ENCODE measurements at regions not wholly inside any gene's neighbourhood (a gene's known extent, or its start where the extent isn't known, plus 50 kb on each side); places are given as distances from the start of the nearest gene placed in this dataset.

DNA sequence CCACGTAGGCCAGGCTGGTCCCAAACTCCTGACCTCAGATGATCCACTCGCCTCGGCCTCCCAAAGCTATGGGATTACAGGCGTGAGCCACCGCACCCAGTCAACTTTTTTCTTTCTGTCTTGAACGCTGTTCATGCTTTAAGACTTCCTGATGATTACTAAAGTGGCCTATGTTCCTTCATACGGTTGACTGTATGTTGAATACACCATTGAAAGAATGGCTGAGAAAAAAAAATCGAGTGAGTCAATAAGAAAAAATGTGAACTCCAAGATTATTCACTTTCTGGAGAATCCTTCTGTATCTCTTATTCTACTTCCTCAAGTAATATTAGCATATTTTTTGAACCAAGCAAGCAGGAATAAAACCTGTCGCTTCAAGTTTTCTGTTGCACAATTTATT, 955.0 kb downstream of the GATA3 start:
- Mint-ChIP-seq H3K9me3 (no peaks in the 10 kb centered on the region), H3K27me3 (ENCODE audit: low read depth, poor library complexity) (no peaks in the 10 kb centered on the region), H3K27ac (no peak overlapping the region), H3K36me3 (ENCODE audit: low read depth) (no peaks in the 10 kb centered on the region), H3K4me3 (no peak overlapping the region), H3K4me1 (no peaks in the 10 kb centered on the region)
- no peak for DNase-seq
- TF ChIP-seq, protein P1, sequence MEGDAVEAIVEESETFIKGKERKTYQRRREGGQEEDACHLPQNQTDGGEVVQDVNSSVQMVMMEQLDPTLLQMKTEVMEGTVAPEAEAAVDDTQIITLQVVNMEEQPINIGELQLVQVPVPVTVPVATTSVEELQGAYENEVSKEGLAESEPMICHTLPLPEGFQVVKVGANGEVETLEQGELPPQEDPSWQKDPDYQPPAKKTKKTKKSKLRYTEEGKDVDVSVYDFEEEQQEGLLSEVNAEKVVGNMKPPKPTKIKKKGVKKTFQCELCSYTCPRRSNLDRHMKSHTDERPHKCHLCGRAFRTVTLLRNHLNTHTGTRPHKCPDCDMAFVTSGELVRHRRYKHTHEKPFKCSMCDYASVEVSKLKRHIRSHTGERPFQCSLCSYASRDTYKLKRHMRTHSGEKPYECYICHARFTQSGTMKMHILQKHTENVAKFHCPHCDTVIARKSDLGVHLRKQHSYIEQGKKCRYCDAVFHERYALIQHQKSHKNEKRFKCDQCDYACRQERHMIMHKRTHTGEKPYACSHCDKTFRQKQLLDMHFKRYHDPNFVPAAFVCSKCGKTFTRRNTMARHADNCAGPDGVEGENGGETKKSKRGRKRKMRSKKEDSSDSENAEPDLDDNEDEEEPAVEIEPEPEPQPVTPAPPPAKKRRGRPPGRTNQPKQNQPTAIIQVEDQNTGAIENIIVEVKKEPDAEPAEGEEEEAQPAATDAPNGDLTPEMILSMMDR (IDR thresholded peaks at IDR 0.05) = no peak

DNA sequence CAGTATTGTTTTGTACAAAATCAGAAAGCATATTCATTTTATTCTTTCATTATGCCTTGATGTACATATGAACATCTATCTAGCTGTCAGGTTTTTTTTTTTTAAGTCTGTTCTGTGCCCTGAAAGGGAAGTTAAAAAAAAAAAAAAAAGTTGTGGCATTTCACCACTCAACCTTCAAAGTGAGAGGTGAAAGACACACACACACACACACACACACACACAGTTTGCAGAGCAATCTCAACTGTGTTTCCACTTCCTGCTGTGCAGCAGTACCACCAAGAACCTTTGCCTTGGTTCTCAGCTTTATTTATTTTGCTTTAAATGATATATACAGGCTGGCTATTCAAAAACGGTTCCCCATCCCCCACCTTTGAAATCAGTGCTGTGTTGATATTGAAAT, 955.6 kb downstream of the GATA3 start:
- Mint-ChIP-seq H3K9me3 (no peaks in the 10 kb centered on the region), H3K4me3 (no peak overlapping the region), H3K4me1 (no peaks in the 10 kb centered on the region), H3K27me3 (ENCODE audit: low read depth, poor library complexity) (no peaks in the 10 kb centered on the region), H3K36me3 (ENCODE audit: low read depth) (no peaks in the 10 kb centered on the region), H3K27ac (no peak overlapping the region)
- TF ChIP-seq, protein P1 (IDR thresholded peaks at IDR 0.05) = no peak
- no peak for DNase-seq

DNA sequence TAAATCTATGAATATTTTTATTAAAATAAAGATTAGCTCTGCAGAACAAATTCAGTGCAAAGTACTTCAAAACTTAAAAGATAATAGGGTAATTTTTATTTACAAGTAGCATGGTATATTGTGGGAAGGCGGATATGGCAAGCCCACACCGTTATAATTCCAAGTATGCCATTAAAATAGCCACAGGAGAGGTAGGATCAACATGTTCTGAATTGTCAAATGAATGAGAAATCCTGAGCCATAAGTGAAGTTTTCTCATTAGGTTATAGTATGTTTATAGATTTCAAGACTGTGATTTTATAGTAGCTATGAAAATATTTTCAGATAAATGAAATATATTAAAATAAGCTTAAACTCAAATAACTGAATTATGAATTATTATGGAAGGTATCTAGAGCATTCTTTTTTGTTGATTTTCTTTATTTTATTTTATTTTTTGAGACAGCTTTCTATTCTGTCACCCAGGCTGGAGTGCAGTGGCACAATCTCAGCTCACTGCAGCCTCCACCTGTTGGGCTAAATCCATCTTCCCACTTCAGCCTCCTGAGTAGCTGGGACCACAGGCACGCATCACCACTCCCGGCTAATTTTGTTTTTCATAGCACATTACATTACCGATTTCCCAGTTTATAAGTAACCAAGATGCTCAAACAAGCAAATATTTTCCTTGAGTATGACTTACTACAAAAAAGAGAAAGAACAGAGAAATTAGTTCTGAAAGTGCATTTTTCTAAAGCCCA, 956.6 kb downstream of the GATA3 start:
- Mint-ChIP-seq H3K9me3 (no peaks in the 10 kb centered on the region), H3K4me3 (no peak overlapping the region), H3K4me1 (no peaks in the 10 kb centered on the region), H3K36me3 (ENCODE audit: low read depth) (no peaks in the 10 kb centered on the region), H3K27ac (no peak overlapping the region), H3K27me3 (ENCODE audit: low read depth, poor library complexity) (no peaks in the 10 kb centered on the region)
- DNase-seq = no peak
- TF ChIP-seq, protein P1 (IDR thresholded peaks at IDR 0.05) = no peak

DNA sequence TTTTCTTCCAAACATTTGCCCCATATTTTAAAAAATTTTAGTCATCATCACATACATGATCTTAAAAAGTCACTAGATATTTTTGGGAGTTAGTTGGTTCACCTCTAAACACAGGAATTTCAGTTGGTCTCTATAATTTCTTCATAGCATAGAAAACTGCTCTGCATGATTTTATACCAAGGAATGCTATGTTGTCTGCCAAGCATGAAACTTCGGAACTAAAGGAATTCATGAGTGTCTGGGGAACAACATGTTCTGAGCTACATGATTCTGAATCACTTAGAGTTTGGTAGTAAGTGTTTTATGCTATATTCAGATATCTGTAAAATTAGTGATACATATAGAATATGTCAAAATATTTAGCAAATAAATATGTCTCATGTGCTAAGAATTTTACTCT, 957.8 kb downstream of the GATA3 start:
- Mint-ChIP-seq H3K4me1 (no peaks in the 10 kb centered on the region), H3K27ac (no peak overlapping the region), H3K4me3 (no peak overlapping the region), H3K9me3 (no peaks in the 10 kb centered on the region), H3K36me3 (ENCODE audit: low read depth) (no peaks in the 10 kb centered on the region), H3K27me3 (ENCODE audit: low read depth, poor library complexity) (no peaks in the 10 kb centered on the region)
- TF ChIP-seq, protein P1 (IDR thresholded peaks at IDR 0.05) = no peak
- no peak for DNase-seq

DNA sequence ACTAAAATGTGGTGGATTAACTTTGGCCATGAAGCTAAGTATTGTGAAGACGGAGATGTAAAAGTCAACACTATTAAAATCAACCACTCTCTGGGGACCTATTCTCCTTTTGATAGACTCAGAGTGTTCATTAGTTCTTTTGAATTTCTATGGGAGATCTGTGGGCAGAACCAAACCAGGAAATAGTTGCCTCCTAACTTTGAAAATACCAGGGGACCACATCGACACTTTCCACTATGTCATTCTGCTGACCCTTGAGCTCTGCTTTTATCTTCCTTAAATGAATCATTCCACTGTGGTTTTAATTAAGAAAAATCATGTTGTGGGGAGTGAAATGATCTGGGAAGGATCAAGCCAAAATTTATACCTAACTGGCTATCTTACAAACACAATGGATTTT, 960.5 kb downstream of the GATA3 start:
- Mint-ChIP-seq H3K27ac (no peak overlapping the region), H3K9me3 (no peaks in the 10 kb centered on the region), H3K27me3 (ENCODE audit: low read depth, poor library complexity) (no peaks in the 10 kb centered on the region), H3K4me3 (no peak overlapping the region), H3K4me1 (no peaks in the 10 kb centered on the region), H3K36me3 (ENCODE audit: low read depth) (no peaks in the 10 kb centered on the region)
- DNase-seq = no peak
- TF ChIP-seq, protein P1 (IDR thresholded peaks at IDR 0.05) = no peak

DNA sequence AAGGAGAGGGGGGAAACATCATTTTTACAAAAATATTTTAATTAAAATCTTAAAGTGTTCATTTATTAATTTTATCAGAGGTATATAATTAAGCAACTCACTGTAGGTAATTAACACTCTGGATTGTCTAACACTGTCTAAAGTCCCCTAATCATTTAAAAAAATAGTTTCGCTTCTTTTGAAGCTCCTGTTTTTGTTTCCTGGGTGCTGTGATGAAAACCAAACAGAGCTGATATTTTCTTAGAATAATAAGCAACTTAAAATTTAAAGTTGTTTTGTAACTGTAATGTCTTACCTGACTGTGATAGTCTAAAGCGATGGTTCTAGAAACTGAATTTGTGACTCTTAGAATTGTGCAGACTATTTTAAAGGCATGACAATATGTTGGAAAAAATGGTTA, 961.0 kb downstream of the GATA3 start:
- H3K27ac Mint-ChIP-seq = no peak overlapping the region
- no peaks in the 10 kb centered on the region for H3K4me1 Mint-ChIP-seq
- TF ChIP-seq, protein P1 (IDR thresholded peaks at IDR 0.05) = no peak
- no peak overlapping the region for H3K4me3 Mint-ChIP-seq
- no peaks in the 10 kb centered on the region for H3K27me3 Mint-ChIP-seq (ENCODE audit: low read depth, poor library complexity)
- DNase-seq = no peak
- H3K9me3 Mint-ChIP-seq = no peaks in the 10 kb centered on the region
- no peaks in the 10 kb centered on the region for H3K36me3 Mint-ChIP-seq (ENCODE audit: low read depth)

All from nephron progenitor cell (in vitro differentiated cells).